ENCODE measurements at regions not wholly inside any gene's neighbourhood (a gene's known extent, or its start where the extent isn't known, plus 50 kb on each side); places are given as distances from the start of the nearest gene placed in this dataset.

DNA sequence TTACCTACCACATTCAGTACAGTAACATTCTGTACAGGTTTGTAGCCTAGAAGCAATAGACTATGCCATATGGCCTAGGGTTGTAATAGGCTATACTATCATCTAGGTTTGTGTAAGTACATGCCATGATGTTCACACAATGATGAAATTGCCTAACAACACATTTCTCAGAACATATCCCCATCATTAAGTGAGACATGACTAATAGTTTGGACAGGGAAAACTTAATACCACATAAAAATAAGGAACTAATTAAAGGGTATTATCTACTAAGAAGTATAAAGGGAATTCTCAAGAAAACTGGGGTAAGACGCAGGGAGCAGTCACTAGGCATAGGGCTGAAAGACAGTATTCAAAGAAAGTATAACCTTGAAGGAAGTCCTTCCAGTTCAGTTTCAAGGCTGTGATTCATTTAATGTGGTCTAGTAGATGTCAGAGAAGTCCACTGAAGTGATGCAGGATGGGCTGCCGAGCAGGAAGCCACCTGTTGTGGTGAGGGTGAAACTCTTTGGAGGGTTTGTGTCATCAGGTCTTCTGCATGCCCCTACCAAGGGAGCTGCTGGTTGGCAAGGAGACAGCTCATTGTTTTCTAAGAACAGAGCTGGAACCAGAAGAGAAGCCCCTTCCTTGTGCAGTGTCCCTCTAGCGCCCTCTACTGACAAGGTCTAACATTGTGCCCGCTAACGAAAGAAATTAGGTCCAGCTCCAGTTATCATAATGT, 122.9 kb downstream of the OLFM4 start:
- DNase-seq (no peak), ATAC-seq (ENCODE audit: low FRiP score in 2 of 2) (peak in 1 of 2 donors; percentile 75)
- 23 to 27% methylated on average over 5 of the region's 5 CpGs for WGBS, 2 donors
- TF ChIP-seq POLR2AphosphoS5 (IDR thresholded peaks at IDR 0.05) (no peak), EP300 (IDR thresholded peaks at IDR 0.05) (no peak), POLR2A (IDR thresholded peaks at IDR 0.05) (no peak)
- TF ChIP-seq, protein P1, sequence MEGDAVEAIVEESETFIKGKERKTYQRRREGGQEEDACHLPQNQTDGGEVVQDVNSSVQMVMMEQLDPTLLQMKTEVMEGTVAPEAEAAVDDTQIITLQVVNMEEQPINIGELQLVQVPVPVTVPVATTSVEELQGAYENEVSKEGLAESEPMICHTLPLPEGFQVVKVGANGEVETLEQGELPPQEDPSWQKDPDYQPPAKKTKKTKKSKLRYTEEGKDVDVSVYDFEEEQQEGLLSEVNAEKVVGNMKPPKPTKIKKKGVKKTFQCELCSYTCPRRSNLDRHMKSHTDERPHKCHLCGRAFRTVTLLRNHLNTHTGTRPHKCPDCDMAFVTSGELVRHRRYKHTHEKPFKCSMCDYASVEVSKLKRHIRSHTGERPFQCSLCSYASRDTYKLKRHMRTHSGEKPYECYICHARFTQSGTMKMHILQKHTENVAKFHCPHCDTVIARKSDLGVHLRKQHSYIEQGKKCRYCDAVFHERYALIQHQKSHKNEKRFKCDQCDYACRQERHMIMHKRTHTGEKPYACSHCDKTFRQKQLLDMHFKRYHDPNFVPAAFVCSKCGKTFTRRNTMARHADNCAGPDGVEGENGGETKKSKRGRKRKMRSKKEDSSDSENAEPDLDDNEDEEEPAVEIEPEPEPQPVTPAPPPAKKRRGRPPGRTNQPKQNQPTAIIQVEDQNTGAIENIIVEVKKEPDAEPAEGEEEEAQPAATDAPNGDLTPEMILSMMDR (IDR thresholded peaks at IDR 0.05), result peak in 5 of 6 experiments; percentile 13 to 45 (median 33)
- no peaks in the 10 kb centered on the region for H3K4me1 ChIP-seq
- no peaks in the 10 kb centered on the region for H3K9me3 ChIP-seq
- H3K27me3 ChIP-seq, result no peaks in the 10 kb centered on the region
- H3K4me3 ChIP-seq, result no peak overlapping the region
- no peak overlapping the region for H3K27ac ChIP-seq
- no peaks in the 10 kb centered on the region for H3K36me3 ChIP-seq

DNA sequence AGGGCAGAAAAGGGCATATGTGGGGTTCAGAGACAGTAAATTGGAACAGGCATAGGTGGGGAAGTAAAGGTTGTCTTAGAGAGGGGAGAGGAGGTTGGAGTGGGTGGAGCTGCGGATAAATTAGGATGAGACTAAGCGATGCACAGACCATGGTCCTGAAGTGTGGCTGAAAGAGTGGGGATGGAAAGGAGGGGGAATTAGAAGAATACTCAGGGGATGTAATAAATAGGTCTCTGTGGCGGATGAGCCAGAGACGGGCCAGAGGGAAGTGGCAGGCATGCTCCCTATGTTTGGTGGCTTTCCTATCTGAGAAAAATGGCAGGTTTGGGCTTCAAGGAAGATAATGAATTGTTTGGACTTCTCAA, 123.4 kb downstream of the OLFM4 start:
- H3K9me3 ChIP-seq, result peaks cover 0 to 4% (median 0%) of the 10 kb centered on the region in 4 donors
- no peak for ATAC-seq (ENCODE audit: low FRiP score in 2 of 2)
- no peaks in the 10 kb centered on the region for H3K36me3 ChIP-seq
- H3K27me3 ChIP-seq, result no peaks in the 10 kb centered on the region
- H3K27ac ChIP-seq, result no peak overlapping the region
- no peak overlapping the region for H3K4me3 ChIP-seq
- no peaks in the 10 kb centered on the region for H3K4me1 ChIP-seq
- 13 to 22% methylated on average over 4 of the region's 4 CpGs for WGBS, 2 donors
- no peak for DNase-seq
- no peak for TF ChIP-seq EP300 (IDR thresholded peaks at IDR 0.05)
- TF ChIP-seq POLR2AphosphoS5 (IDR thresholded peaks at IDR 0.05), result no peak
- TF ChIP-seq, protein P1 (IDR thresholded peaks at IDR 0.05), result no peak
- TF ChIP-seq POLR2A (IDR thresholded peaks at IDR 0.05), result no peak

DNA sequence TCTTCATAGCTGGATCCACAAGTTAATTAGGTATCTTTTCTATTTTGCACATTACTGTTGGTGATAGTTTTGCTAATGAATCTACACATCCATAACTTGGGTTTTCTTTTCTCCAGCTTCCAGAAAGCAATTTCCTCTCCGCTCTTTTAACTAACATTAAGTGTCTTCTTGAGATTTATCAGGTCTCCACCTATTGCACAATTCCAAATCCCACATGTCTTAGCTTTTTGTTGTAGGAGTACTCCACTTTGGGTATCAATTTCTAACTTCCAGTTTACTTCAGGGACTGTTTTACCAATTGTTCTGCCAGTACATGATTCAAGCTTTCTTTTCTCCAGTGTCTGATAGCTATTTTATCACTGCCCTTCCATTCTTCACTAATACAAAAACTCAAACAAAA, 129.6 kb downstream of the OLFM4 start:
- ATAC-seq (ENCODE audit: low FRiP score in 2 of 2) (no peak), DNase-seq (no peak)
- H3K27me3 ChIP-seq, result no peaks in the 10 kb centered on the region
- 89 to 95% methylated on average over 1 of the region's 1 CpG for WGBS, 2 donors
- H3K4me3 ChIP-seq, result no peak overlapping the region
- no peaks in the 10 kb centered on the region for H3K4me1 ChIP-seq
- TF ChIP-seq, protein P1 (IDR thresholded peaks at IDR 0.05), result no peak
- TF ChIP-seq EP300 (IDR thresholded peaks at IDR 0.05) (no peak), POLR2A (IDR thresholded peaks at IDR 0.05) (no peak), POLR2AphosphoS5 (IDR thresholded peaks at IDR 0.05) (no peak)
- H3K36me3 ChIP-seq, result no peaks in the 10 kb centered on the region
- H3K27ac ChIP-seq, result no peak overlapping the region
- H3K9me3 ChIP-seq, result peaks cover 0 to 4% (median 0%) of the 10 kb centered on the region in 4 donors

DNA sequence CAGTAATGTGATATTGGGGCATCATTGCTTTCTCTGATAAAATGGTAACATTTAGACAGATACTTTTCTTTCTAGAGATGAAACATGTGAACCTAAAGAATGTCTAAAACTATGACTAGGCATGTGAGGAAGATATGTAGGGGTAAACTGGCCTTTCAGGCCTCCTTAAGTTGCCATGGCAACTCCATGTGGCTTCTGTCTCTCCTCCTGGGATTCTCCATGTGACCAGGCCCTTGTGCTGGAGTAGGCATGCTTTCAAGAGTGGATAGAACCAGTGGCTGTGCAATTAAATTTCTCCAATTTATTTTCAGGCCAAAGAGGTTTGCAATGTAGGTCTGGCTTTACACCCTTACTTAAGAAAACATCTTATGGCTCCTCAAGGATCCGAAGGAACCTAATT, 130.8 kb downstream of the OLFM4 start:
- TF ChIP-seq POLR2A (IDR thresholded peaks at IDR 0.05), result no peak
- TF ChIP-seq, protein P1 (IDR thresholded peaks at IDR 0.05), result no peak
- no peak for TF ChIP-seq EP300 (IDR thresholded peaks at IDR 0.05)
- no peak for TF ChIP-seq POLR2AphosphoS5 (IDR thresholded peaks at IDR 0.05)
- WGBS, 2 donors, result 88 to 90% methylated on average over 1 of the region's 1 CpG
- Histone ChIP-seq H3K27me3 (no peaks in the 10 kb centered on the region), H3K4me3 (no peak overlapping the region), H3K9me3 (peaks cover 0 to 4% (median 0%) of the 10 kb centered on the region in 4 donors), H3K36me3 (no peaks in the 10 kb centered on the region), H3K4me1 (no peaks in the 10 kb centered on the region), H3K27ac (no peak overlapping the region)
- DNase-seq (no peak), ATAC-seq (ENCODE audit: low FRiP score in 2 of 2) (no peak)

- TF ChIP-seq EP300 (IDR thresholded peaks at IDR 0.05) (no peak), POLR2AphosphoS5 (IDR thresholded peaks at IDR 0.05) (no peak), POLR2A (IDR thresholded peaks at IDR 0.05) (no peak)
- TF ChIP-seq, protein P1 (IDR thresholded peaks at IDR 0.05), result no peak
- no peaks in the 10 kb centered on the region for H3K4me1 ChIP-seq
- H3K36me3 ChIP-seq, result no peaks in the 10 kb centered on the region
- H3K4me3 ChIP-seq, result no peak overlapping the region
- no peak overlapping the region for H3K27ac ChIP-seq
- DNase-seq (peak in 1 of 2 donors; percentile 11), ATAC-seq (ENCODE audit: low FRiP score in 2 of 2) (no peak)
- H3K27me3 ChIP-seq, result no peaks in the 10 kb centered on the region
- WGBS, 2 donors, result 86 to 87% methylated on average over 7 of the region's 7 CpGs
- peaks cover 0 to 4% (median 0%) of the 10 kb centered on the region in 4 donors for H3K9me3 ChIP-seq
These were observed 131.6 kb downstream of the OLFM4 start for GRCh38 chr13:53160211-53160610.

Data from upper lobe of left lung (tissue), 6 donors.